ENCODE measurements at regions not wholly inside any gene's neighbourhood (a gene's known extent, or its start where the extent isn't known, plus 50 kb on each side); places are given as distances from the start of the nearest gene placed in this dataset.

DNA sequence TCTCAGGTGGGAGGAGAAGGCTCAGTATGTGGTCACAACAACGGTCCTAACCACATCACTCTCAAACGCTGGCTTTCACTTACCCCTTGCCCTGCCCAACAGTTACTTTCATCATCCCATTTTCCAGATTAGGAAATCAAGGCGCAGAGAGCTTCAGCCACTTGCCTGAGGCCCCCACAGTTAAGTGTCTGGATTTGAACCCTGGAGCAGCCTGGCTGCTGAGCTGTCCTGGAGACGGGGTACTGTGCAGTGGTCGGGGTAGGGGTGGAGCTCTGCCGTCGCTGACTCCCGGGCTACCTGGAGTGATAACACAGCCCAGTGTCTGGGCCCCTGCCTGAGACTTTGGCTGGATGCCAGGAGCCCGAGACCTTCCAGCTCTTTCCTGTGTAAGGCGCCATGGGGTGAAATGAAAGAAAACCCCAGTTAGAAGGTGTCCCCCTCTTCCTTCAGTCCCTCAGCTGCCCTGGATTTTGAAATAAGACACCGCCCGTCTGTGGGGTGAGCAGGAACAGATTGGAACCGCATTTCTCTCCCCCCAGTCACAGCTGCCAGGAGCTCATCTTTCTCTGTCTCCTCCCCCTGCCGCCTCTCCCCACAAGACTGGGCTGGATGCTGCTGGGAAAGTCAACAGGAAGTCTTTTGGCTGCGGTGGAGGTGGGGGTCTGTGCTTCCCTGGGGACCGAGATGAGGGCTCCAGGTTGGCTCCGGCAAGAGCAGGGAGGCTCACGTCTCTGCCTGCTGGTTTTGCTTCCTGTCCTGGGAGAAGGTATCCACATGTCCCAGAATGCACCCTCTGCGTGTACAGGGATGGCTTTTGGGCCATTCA is 280.2 kb downstream of the SEC14L1 start:
- FAIRE-seq, result no peak

- no peak for FAIRE-seq
Measured at GRCh38 chr17:77421630-77421972, 280.8 kb downstream of the SEC14L1 start.

- no peak for FAIRE-seq
Measured at GRCh38 chr17:77422104-77422747, 281.5 kb downstream of the SEC14L1 start.

GRCh38 chr17:77422748-77423113 is 282.0 kb downstream of the SEC14L1 start:
- FAIRE-seq, result no peak

DNA sequence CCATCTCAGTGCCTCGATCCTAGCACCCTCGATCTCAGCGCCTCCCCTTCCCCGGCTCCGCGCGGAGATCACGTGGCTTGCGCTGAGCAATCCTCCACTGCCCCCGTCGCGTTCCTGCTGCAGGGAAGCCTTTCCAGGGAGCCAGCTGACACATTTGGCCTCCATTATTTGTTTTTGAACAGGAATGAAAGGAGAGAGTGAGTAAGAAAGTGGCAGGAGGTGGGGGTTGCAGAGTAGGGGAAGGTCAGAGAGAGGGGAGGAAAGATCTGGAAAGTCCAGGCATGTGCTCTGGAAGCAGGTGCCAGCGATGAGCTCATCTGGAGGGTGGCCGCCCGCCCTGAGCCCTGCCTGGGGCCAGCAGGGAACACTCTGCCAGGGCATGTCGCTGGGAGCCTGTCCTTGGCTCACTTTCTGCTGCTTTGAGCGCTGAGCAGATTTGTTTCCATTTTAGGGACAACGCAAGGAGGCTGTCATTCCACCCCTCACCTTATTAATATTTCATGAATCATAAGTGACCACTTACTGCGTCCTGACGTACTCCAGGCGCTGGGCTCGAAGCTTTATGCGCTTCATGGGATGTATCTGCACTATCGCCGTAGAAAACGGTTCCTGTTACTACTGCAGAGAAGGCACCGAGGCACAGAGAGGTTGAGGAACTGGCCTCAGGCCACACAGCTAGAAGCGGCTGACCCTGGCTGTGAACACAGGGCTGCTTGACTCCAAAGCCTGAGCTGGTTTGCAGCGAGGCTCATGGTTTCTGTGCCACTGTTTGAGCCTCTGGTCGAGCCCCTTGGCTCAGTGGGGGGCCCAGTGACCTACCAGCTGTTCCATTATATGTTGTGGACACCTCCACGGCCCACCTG is 283.1 kb downstream of the SEC14L1 start:
- FAIRE-seq, result peak; percentile 60

- FAIRE-seq, result no peak
Measured at GRCh38 chr17:77424585-77425344, 284.0 kb downstream of the SEC14L1 start.

DNA sequence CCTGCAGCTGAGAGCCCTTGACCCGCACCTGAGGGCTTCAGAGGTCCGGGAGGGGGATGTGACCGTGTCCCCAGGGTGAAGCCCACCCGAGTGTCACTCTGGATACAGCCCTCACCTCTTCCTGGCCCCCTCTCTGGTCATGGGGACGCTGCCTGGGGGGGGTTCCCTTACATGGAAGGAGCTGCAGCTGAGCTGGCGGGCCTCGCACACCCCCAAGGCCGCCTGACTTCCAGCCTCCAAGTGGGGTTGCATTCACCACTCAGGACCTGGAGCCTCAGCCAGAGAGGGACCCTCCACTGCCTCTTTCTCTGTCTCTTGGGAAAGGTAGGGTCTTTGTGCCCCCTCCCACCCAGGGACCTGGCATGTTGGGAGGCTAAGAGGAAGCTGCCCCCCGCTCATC is 284.6 kb downstream of the SEC14L1 start:
- FAIRE-seq, result no peak

DNA sequence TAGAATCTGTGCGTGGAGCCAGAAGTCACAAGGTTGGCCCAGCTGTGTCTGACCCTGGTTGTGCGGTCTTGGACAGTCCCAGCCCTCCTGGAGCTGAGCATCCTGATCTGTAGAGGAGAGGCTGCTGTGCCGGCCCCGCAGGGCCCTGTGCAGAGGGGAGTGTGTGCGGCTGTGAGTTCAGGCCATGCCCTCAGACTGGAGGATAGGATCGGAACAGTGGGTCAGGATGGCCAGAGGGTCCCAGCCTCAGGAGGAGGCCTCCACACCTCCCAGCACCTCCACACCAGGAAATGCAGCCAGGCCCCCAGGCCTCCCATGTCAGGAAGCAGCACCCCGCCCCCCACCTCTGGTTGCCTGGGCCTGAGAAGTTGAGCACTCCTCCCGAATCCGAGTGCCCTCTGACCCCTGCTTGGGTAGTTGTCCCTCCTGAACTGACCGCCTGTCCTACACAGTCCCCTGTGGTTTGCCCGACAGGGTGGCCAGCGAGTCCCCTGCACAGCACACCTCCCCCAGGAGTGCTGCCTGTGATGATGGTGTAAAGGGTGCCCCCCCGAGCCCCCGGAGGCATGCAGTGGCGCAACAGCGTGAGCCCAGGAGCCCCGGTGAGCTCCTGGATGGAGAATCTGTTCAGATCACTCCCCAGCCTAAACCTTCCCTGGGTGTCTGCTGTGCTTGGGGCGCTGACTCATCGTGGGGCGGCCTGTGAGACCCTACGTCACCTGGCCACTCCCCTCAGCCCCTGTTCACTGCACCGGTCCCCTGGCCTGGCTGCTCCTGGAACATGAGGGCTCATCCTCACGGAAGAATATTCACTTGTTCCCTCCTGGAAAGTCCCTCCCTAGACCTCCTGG is 285.2 kb downstream of the SEC14L1 start:
- FAIRE-seq, result no peak

GRCh38 chr17:77426676-77427386 is 286.1 kb downstream of the SEC14L1 start:
- FAIRE-seq, result no peak

GRCh38 chr17:77427391-77427991 is 286.7 kb downstream of the SEC14L1 start:
- FAIRE-seq, result no peak

GRCh38 chr17:77428020-77428748 is 287.4 kb downstream of the SEC14L1 start:
- FAIRE-seq, result no peak

DNA sequence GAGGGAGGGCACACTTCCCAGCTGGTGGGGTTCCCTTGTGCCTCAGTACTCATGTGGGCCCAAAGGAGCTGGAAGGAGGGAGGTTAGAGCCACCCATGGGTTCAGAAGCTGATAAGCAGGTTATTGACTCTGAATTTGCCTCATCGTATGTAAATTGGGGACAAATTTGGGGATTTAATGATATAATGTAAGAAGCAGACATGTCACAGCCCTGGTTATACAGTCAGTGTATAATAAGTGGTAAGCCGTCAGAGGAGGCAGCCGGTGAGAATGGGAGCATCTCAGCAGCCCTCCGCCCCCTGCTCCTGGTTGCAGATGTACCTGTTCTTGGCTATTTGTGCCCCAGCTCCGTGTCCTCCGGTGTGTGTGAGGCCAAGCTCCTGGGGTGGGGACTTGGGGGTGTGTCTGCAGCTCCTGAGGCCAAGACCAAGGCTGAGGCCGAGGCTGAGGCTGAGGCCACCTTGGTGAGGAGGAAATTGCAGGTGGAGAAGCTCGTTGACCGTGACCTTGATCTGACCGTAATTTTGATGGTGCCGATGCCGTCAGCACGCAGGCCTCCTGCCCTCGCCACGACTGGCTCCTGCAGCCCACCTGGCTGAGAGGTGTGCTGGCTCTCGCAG is 288.1 kb downstream of the SEC14L1 start:
- no peak for FAIRE-seq

DNA sequence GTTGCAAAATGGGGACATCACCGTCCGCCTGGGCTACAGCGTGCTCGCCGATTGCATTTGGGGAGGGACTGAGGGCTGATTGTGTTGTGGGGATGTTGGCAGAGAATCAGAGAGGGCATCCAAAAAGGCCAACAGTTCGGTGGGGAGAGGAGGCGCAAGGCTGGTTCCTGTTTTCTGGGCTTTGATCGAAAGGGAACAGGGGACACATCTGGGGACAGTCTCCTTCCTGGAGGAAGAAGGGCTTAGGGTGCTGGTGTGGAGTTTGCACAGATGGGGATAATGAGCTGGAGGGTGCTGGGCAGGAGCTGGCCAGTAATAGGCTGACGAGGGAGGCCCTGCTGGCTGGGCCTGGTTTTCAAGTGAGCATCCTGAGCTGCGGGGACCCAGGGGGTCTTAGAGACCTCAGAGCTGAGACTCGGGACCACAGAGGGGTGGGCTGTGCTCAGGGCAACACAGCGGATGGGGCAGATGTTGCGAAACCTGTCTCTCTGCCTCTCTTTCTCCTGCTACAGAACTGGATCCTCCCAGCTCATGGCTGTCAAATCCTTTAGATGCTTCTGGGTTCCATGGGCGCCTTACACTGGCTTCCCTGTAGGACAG is 288.7 kb downstream of the SEC14L1 start:
- no peak for FAIRE-seq

- FAIRE-seq, result peak; percentile 4
Measured at GRCh38 chr17:77429969-77430752, 289.4 kb downstream of the SEC14L1 start.

DNA sequence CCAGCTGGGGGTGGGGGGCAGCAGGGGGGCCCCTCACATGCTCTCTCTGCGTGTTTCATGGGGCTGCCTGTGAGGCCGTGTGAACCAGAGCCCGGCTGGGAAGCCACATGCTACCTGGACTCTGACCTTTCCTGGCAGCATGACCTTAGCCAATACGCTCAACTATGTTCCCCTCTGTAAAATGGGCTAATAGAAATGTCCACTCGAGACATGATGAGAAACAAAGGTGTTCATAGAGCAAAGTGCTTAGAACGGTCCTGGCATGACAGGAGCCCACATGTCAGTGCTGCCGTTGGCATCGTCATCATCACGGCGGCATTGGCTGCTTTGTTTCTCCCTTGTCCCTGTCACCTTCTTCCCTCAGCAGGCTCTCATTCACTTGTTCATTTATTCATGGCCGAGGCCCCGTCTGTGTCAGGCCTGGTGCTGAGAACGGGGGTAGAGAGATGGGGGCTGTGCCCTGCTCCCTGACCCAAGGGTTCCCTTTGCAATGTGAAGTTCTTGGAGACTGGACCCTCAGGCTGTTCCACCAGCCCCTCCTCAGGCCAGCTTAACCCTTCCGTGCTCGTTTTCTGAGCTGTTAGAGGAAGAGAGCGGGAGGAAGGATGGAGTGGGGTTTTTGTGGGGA is 291.4 kb downstream of the SEC14L1 start:
- FAIRE-seq, result no peak

- no peak for FAIRE-seq
Measured at GRCh38 chr17:77432742-77433141, 292.0 kb downstream of the SEC14L1 start.

- FAIRE-seq, result no peak
Measured at GRCh38 chr17:77433385-77434135, 292.8 kb downstream of the SEC14L1 start.

Data from endometrium (tissue), 2 donors.